K562 (cell line): ENCODE measurements at regions not wholly inside any gene's neighbourhood (a gene's known extent, or its start where the extent isn't known, plus 50 kb on each side); places are given as distances from the start of the nearest gene placed in this dataset.

Experiments
- EP300 ChIP-seq: IDR thresholded peaks from 2 replicates; pipeline ENCODE4 v1.6.1; 2012; ENCODE audit warnings: low read length, improper control_type of control experiment
- HNRNPLL ChIP-seq: fragments of 200-400 bp; formaldehyde crosslinking; IDR thresholded peaks from 2 replicates; pipeline ENCODE4 v1.6.1; 2017; ENCODE audit warnings: low read length, low read depth, mild to moderate bottlenecking; ENCODE audit not compliant: poor library complexity, severe bottlenecking
- NELFE ChIP-seq: IDR thresholded peaks from 2 replicates; pipeline ENCODE4 v1.6.1; 2011; ENCODE audit warnings: mild to moderate bottlenecking; ENCODE audit not compliant: insufficient read depth, insufficient read length
- RCOR1 ChIP-seq, 2 experiments: IDR thresholded peaks; 2 replicates each; pipeline ENCODE4 v1.6.1; 2012; ENCODE audit warnings: low read depth in 2 of 2, low read length in 2 of 2, borderline replicate concordance in 1 of 2, improper control_type of control experiment in 1 of 2
- SIN3A ChIP-seq, 2 experiments: fragments of 150-350 bp in 1 of 2; IDR thresholded peaks; 2 replicates each; pipeline ENCODE4 v1.6.1; 2011 to 2016; ENCODE audit warnings: borderline replicate concordance in 2 of 2, low read depth in 2 of 2, low read length in 2 of 2, mild to moderate bottlenecking in 2 of 2, moderate library complexity in 2 of 2; ENCODE audit not compliant: control insufficient read depth in 1 of 2
- SP1 ChIP-seq: sonication (generic); formaldehyde crosslinking; IDR thresholded peaks from 2 replicates; pipeline ENCODE4 v1.8.1; 2022; ENCODE audit warnings: mild to moderate bottlenecking, missing genetic modification reagents
- ZNF274 ChIP-seq: IDR thresholded peaks from 2 replicates; pipeline ENCODE4 v1.6.1; 2011; ENCODE audit warnings: low read depth, mild to moderate bottlenecking, low read length, moderate library complexity, borderline replicate concordance
- TF ChIP-seq, protein P1 (sequence below): sonication (generic); formaldehyde crosslinking; IDR thresholded peaks from 2 replicates; pipeline ENCODE4 v1.4.0; 2020; ENCODE audit warnings: mild to moderate bottlenecking, missing genetic modification reagents

DNA sequence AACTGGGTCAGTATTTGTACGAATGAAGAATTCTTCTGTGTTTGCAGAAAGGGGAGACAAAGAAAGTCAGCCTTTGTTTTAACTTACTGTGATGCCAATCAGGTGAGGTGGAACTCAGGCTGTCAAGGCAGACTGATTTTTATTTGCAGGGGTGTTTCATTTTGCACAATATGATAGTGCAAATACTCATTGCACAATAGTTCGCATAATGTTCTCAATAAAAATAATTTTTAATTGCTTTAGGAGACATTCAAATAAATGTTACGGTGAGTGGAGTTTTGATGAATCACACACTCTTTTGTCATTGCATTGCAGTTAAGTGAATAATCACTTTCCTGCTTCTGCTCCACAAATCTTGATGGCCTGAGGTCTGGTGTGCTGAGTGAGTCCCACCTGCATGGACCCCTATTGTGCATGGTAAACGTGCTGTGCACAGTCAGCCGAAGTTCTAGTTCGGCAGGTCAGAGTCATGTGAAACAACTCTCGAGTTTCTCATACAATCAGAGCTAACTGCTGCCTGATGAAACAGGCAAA lies 141.3 kb upstream of the FZD8 start:
- TF ChIP-seq NELFE (no peak), EP300 (no peak), SIN3A (IDR thresholded peaks at IDR 0.05; ENCODE audit: borderline replicate concordance in 2 of 2, control insufficient read depth in 1 of 2, low read depth in 2 of 2, low read length in 2 of 2) (no peak), SP1 (CRISPR knock-in tag) (no peak), RCOR1 (IDR thresholded peaks at IDR 0.05; ENCODE audit: borderline replicate concordance in 1 of 2, low read depth in 2 of 2, low read length in 2 of 2) (no peak), ZNF274 (no peak), HNRNPLL (no peak)
- TF ChIP-seq, protein P1, sequence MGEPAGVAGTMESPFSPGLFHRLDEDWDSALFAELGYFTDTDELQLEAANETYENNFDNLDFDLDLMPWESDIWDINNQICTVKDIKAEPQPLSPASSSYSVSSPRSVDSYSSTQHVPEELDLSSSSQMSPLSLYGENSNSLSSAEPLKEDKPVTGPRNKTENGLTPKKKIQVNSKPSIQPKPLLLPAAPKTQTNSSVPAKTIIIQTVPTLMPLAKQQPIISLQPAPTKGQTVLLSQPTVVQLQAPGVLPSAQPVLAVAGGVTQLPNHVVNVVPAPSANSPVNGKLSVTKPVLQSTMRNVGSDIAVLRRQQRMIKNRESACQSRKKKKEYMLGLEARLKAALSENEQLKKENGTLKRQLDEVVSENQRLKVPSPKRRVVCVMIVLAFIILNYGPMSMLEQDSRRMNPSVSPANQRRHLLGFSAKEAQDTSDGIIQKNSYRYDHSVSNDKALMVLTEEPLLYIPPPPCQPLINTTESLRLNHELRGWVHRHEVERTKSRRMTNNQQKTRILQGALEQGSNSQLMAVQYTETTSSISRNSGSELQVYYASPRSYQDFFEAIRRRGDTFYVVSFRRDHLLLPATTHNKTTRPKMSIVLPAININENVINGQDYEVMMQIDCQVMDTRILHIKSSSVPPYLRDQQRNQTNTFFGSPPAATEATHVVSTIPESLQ (CRISPR knock-in tag) = no peak
